SU-DHL-6 (cell line): ENCODE measurements at regions not wholly inside any gene's neighbourhood (a gene's known extent, or its start where the extent isn't known, plus 50 kb on each side); places are given as distances from the start of the nearest gene placed in this dataset.

ENCODE experiments used
- H2AFZ ChIP-seq: fragments of 200-600 bp; sonication (generic); 2 replicates; pipeline ENCODE4 v1.6.1; 2014; ENCODE audit warnings: low read depth, mild to moderate bottlenecking, moderate library complexity, mixed read lengths, antibody characterized with exemption, low read length; ENCODE audit not compliant: severe bottlenecking
- H3F3A ChIP-seq: fragments of 200-600 bp; shearing (Covaris generic); 2 replicates; pipeline ENCODE4 v1.6.0; 2016; ENCODE audit warnings: antibody characterized with exemption, mild to moderate bottlenecking; ENCODE audit not compliant: insufficient read depth
- H3K27ac ChIP-seq: fragments of 200-600 bp; sonication (generic); 2 replicates; pipeline ENCODE4 v1.5.1; 2016; ENCODE audit warnings: low read depth, mild to moderate bottlenecking, low read length, moderate library complexity, mixed read lengths
- H3K27me3 ChIP-seq: fragments of 200-600 bp; sonication (generic), shearing (Covaris generic); 2 replicates; pipeline ENCODE4 v1.6.0; 2014; ENCODE audit warnings: mild to moderate bottlenecking, low read length
- H3K36me3 ChIP-seq: fragments of 200-600 bp; sonication (generic); 2 replicates; pipeline ENCODE4 v1.6.1; 2014; ENCODE audit warnings: mild to moderate bottlenecking, low read length, mixed read lengths
- H3K4me2 ChIP-seq: fragments of 300-600, 200-600 bp; shearing (Covaris generic), sonication (generic); 2 replicates; pipeline ENCODE4 v1.6.0; 2014; ENCODE audit warnings: low read length, low read depth, mild to moderate bottlenecking; ENCODE audit not compliant: poor library complexity, severe bottlenecking
- H3K4me3 ChIP-seq: fragments of 200-600 bp; sonication (generic); 2 replicates; pipeline ENCODE4 v1.5.1; 2014; ENCODE audit warnings: antibody characterized with exemption, low read length, mild to moderate bottlenecking, mixed read lengths; ENCODE audit not compliant: insufficient read depth, poor library complexity, severe bottlenecking
- H3K79me2 ChIP-seq: fragments of 200-600 bp; sonication (generic); 2 replicates; pipeline ENCODE4 v1.6.1; 2014; ENCODE audit warnings: mild to moderate bottlenecking, low read length, moderate library complexity; ENCODE audit not compliant: insufficient read depth
- H3K9ac ChIP-seq: fragments of 200-600 bp; sonication (generic); 2 replicates; pipeline ENCODE4 v1.7.0; 2014; ENCODE audit warnings: mild to moderate bottlenecking, low read length
- H3K9me2 ChIP-seq: fragments of 200-600 bp; sonication (generic); replicated peaks from 2 replicates; pipeline ENCODE4 v1.6.1; 2014; ENCODE audit warnings: low read length; ENCODE audit not compliant: insufficient read depth
- H3K9me3 ChIP-seq: fragments of 200-600 bp; sonication (generic); 2 replicates; pipeline ENCODE4 v1.6.1; 2014; ENCODE audit warnings: low read length, mixed read lengths; ENCODE audit not compliant: insufficient read depth
- H4K20me1 ChIP-seq: fragments of 200-600 bp; sonication (generic); 2 replicates; pipeline ENCODE4 v1.6.1; 2014; ENCODE audit warnings: low read depth, mild to moderate bottlenecking, antibody characterized with exemption, low read length, moderate library complexity, mixed read lengths
- CTCF ChIP-seq: fragments of 200-600 bp; sonication (generic); IDR thresholded peaks from one replicate; pipeline ENCODE4 v1.5.1; 2017; ENCODE audit warnings: antibody characterized with exemption, mild to moderate bottlenecking, low read length, moderate library complexity; ENCODE audit not compliant: insufficient read depth, poor library complexity, severe bottlenecking
- EZH2phosphoT487 ChIP-seq: fragments of 200-600 bp; sonication (generic), shearing (Covaris generic); conservative IDR thresholded peaks from 2 replicates; pipeline ENCODE4 v1.6.1; 2018; ENCODE audit warnings: mild to moderate bottlenecking, antibody characterized with exemption, low read length, moderate library complexity, mixed read lengths

DNA sequence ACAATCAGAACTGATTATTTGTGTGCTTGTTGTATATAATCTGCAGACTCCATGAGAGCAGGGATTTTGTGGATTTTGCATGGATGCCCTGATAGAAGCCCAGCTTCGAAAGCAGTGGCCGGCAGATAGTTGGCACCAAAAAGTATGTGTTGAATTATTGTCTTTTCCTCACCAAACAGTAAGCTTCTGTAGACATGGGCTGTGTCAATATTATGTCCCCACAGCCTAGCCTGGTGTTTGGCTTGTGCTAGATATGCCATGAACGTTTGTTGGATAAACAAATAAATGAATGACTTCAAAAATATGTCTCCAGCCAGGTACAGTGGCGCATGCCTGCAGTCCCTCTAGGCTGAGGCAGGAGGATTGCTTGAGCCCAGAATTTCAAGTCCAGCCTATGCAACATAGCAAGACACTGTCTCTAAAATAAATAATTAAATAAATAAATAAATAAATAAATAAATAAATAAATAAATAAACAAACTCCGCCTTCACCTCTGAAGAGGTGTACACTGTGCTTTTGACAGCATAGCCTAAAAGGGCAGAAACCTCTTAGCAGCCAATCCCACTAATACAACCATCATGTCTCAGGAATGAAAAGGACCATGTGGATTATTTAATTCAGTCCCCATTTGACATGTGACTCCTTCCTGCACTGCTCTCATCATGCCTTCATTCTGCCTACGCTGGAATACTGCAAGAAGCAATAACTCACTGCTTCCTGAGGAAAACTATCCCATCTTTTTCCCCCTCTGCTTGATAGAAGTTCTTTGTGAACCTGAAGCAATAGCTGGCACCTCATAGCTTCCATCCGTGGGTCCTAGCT, 335.2 kb downstream of the FBXW7 start:
- Histone ChIP-seq H3K27ac (no peak overlapping the region), H3K9me2 (no peaks in the 10 kb centered on the region), H2AFZ (no peak overlapping the region), H3K9ac (no peak overlapping the region), H3K27me3 (no peaks in the 10 kb centered on the region), H3K36me3 (no peaks in the 10 kb centered on the region), H3K4me3 (no peak overlapping the region), H3K79me2 (no peaks in the 10 kb centered on the region), H3F3A (no peaks in the 10 kb centered on the region), H3K4me2 (no peak overlapping the region), H4K20me1 (no peaks in the 10 kb centered on the region), H3K9me3 (no peaks in the 10 kb centered on the region)
- TF ChIP-seq CTCF (no peak), EZH2phosphoT487 (no peak)

- Histone ChIP-seq H3K9ac (no peak overlapping the region), H3F3A (no peaks in the 10 kb centered on the region), H3K9me3 (no peaks in the 10 kb centered on the region), H3K79me2 (no peaks in the 10 kb centered on the region), H3K27ac (no peak overlapping the region), H3K9me2 (no peaks in the 10 kb centered on the region), H3K36me3 (no peaks in the 10 kb centered on the region), H4K20me1 (no peaks in the 10 kb centered on the region), H3K4me3 (no peak overlapping the region), H3K4me2 (no peak overlapping the region), H2AFZ (no peak overlapping the region), H3K27me3 (no peaks in the 10 kb centered on the region)
- TF ChIP-seq CTCF, result no peak
- no peak for TF ChIP-seq EZH2phosphoT487
Measured at GRCh38 chr4:152197211-152197610, 338.7 kb downstream of the FBXW7 start.

DNA sequence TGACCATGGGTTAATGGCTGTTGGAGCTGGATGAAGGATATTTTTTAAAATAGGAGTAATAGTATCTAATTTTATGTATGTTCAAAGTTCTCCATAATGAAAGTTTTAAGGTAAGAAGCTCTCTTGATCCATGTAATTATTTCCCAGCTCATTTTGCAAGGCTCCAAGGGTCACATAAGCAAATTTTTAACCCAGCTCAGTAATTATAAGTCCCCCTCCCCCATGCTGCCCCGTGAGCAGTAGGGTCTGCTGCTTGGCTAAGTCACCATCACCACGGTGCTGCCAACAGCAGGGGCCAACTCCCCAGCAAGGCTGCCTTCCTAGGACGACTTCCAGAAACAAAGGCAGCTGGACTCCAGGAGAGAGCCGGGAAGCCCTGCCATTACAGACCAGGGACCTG, 340.0 kb downstream of the FBXW7 start:
- Histone ChIP-seq H3F3A (no peaks in the 10 kb centered on the region), H3K79me2 (no peaks in the 10 kb centered on the region), H2AFZ (no peak overlapping the region), H3K9ac (no peak overlapping the region), H4K20me1 (no peaks in the 10 kb centered on the region), H3K27me3 (no peaks in the 10 kb centered on the region), H3K4me3 (no peak overlapping the region), H3K36me3 (no peaks in the 10 kb centered on the region), H3K27ac (no peak overlapping the region), H3K9me3 (no peaks in the 10 kb centered on the region), H3K4me2 (no peak overlapping the region), H3K9me2 (no peaks in the 10 kb centered on the region)
- TF ChIP-seq CTCF (no peak), EZH2phosphoT487 (no peak)
